GM18511 (cell line): ENCODE measurements at regions not wholly inside any gene's neighbourhood (a gene's known extent, or its start where the extent isn't known, plus 50 kb on each side); places are given as distances from the start of the nearest gene placed in this dataset.

Source experiments
- ATAC-seq: cut with Tn5 transposase; IDR thresholded peaks from one replicate; pipeline ENCODE4 v1.9.1; 2021; ENCODE audit warnings: mild to moderate bottlenecking, moderate library complexity; ENCODE audit not compliant: unreplicated experiment

GRCh38 chr9:107731115-107731762 is 241.7 kb upstream of the KLF4 start:
- ATAC-seq, result no peak

- no peak for ATAC-seq
These were observed 241.1 kb upstream of the KLF4 start for GRCh38 chr9:107730666-107731065.

- ATAC-seq, result no peak
These were observed 237.7 kb upstream of the KLF4 start for GRCh38 chr9:107727086-107727780.

GRCh38 chr9:107723015-107723414 is 233.4 kb upstream of the KLF4 start:
- ATAC-seq, result no peak

- ATAC-seq, result no peak
These were observed 232.2 kb upstream of the KLF4 start for GRCh38 chr9:107721705-107722245.

GRCh38 chr9:107720501-107720900 is 230.9 kb upstream of the KLF4 start:
- ATAC-seq, result no peak

DNA sequence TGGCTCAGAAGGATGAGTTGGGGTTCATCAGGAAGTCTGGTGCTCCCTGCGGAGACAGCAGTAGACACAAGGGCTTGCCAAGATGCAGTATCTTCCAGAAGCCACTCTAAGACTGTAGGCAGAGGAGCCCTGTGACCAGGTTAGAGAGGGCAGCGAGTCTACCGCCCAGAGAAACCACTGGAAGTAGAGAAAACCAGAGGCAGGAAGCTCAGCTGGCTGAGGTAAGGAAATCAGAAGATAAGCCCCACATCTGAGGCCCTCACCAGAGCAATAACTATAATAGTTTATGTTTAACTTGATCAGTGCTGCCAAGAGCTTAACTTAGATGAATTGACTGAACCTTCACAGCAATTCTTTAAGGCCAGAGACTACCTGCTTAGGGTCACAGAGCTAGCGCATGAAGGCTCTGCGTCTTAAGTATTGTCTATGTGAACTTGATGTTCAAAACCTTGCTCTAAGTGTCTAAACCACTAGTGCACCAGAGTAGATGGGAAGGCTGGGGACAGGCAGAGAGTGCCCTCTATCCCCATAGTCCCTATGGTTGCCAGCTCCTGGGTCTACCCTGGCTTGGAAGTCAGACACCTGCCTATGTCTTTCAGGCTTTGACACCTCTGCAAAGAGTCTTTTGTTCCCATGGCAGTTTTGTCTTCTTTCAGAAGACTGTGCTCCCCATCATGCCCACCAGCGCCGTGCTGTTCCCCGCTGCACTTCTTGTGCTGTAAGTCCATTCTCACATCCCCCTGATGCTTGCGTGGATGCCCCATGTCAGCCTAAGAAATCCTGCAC is 228.2 kb upstream of the KLF4 start:
- no peak for ATAC-seq

DNA sequence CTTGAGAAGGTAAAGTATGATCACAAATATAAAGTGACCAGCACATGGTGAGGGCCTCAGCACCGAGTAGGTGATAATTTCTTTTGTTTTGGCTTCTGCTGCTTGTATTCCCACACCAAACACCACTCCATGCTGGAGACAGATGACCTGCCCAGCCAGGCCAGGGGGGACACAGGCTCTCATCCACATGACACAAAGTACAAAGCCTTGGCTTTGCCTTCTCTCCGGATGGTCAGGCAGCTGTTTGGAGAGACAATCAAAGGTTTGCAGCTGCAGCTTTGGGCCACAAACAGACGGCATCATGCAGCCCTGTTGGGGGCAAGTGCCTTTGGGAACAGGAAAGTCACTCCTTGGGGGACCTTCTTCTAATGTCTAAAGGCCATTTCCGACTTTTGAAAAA is 226.2 kb upstream of the KLF4 start:
- no peak for ATAC-seq

- no peak for ATAC-seq
These were observed 223.9 kb upstream of the KLF4 start for GRCh38 chr9:107713470-107713869.

DNA sequence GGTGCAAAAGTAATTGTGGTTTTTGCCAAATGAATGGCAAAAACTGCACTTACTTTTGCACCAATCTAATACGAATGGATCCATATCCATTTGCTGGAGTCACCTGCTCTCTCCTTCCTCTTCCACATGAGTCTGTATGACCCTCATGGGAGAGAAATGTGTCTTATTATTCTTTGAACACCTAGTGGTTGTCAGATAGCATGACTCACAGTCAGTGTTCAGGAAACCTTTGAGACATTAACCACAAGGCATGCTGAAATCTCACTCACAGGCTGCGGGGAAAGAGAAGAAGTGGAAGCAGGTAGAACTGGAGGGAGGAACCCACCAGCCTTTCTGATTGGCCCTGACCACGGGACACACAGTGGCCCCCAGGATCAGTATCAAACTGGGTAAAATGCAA is 222.8 kb upstream of the KLF4 start:
- no peak for ATAC-seq

GRCh38 chr9:107711542-107711941 is 222.0 kb upstream of the KLF4 start:
- ATAC-seq, result no peak

- ATAC-seq, result no peak
These were observed 221.4 kb upstream of the KLF4 start for GRCh38 chr9:107710953-107711352.

GRCh38 chr9:107710546-107710945 is 221.0 kb upstream of the KLF4 start:
- no peak for ATAC-seq

DNA sequence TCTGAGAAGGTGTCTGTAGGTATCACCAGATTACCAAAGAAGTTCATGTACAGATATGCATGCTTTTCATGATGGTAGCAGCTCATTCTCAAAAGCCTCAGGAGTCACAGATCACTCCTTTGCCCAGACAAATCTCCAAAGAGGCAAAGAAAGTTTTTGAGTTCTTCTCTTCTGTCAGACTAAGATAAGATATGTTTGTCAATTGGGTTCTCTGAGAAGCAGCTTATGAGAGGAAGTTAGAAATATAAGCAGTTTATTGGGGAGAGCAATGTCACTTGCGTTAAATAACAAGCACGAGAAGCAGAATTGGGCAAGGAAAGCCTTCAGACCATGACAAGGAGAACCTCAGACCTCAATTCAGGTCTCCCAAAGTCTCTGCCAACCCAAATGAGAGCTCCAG is 219.2 kb upstream of the KLF4 start:
- no peak for ATAC-seq

- no peak for ATAC-seq
These were observed 218.4 kb upstream of the KLF4 start for GRCh38 chr9:107707915-107708441.

- no peak for ATAC-seq
These were observed 217.9 kb upstream of the KLF4 start for GRCh38 chr9:107707428-107707837.

- ATAC-seq, result no peak
These were observed 217.3 kb upstream of the KLF4 start for GRCh38 chr9:107706701-107707427.

DNA sequence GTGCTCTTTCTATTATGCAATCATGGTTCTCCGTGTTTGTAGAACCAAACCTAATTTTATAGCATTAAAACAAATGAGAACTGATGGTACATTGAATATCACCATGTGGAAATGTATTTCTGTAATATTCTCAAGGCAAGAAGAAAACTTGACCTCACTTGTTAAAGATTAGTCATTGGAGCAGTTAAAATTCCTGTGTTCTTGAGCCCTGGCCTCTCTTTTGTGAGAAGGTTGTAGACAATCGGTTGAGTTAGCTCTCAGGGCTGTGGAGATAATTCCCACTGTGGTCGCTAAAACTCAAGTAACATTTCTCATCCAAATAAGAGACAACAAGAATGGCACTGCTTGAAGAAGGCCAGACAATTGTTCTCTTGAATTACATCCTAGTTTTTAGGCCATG is 216.0 kb upstream of the KLF4 start:
- no peak for ATAC-seq

- ATAC-seq, result no peak
These were observed 215.2 kb upstream of the KLF4 start for GRCh38 chr9:107704774-107705173.

- ATAC-seq, result no peak
These were observed 214.1 kb upstream of the KLF4 start for GRCh38 chr9:107703651-107704050.

DNA sequence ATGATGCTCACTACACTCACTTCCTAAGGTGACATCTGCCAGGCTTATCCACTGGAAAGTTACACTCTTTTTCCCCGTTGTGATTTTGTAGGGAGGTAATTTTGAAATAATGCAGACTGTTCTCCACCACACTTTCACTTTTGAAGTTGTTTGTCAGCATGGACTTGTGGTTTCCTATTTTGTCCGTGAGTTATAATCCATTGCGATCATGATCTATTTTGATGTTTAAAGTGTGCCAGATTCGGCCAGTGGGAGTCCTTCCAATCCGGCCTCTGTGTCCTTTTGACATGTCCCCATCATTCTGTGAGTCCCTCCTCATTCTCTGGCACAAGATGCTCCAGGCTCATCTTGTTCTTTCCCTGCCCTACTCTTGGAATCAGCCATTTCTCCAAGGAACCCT is 211.3 kb upstream of the KLF4 start:
- ATAC-seq, result no peak
